K562 (cell line): ENCODE measurements at regions not wholly inside any gene's neighbourhood (a gene's known extent, or its start where the extent isn't known, plus 50 kb on each side); places are given as distances from the start of the nearest gene placed in this dataset.
A peak's percentile ranks its signal among the peaks of the same experiment; 100 is the strongest.

ENCODE experiments used
- CHCHD3 ChIP-seq: fragments of 250-450 bp; sonication (Bioruptor Pico); IDR thresholded peaks from 2 replicates; pipeline ENCODE4 v2.1.2; 2022; ENCODE audit warnings: mild to moderate bottlenecking
- KLF1 ChIP-seq: fragments of 450-650 bp; IDR thresholded peaks from 2 replicates; pipeline ENCODE4 v1.6.1; 2016; ENCODE audit warnings: missing genetic modification characterization, missing compliant biosample characterization
- TCFL5 ChIP-seq: fragments of 250-450 bp; sonication (Bioruptor Pico); conservative IDR thresholded peaks from 2 replicates; pipeline ENCODE4 v1.6.1; 2021; ENCODE audit warnings: mild to moderate bottlenecking, moderate library complexity, matching md5 sums
- TF ChIP-seq, protein P1 (sequence below), 2 experiments: fragments of 450-650 bp; formaldehyde crosslinking in 1 of 2; IDR thresholded peaks; 2 replicates each; pipeline versions ENCODE4 v1.4.0 to v1.6.1; 2014 to 2020; ENCODE audit warnings: mild to moderate bottlenecking in 2 of 2, borderline replicate concordance in 1 of 2, low read depth in 1 of 2

DNA sequence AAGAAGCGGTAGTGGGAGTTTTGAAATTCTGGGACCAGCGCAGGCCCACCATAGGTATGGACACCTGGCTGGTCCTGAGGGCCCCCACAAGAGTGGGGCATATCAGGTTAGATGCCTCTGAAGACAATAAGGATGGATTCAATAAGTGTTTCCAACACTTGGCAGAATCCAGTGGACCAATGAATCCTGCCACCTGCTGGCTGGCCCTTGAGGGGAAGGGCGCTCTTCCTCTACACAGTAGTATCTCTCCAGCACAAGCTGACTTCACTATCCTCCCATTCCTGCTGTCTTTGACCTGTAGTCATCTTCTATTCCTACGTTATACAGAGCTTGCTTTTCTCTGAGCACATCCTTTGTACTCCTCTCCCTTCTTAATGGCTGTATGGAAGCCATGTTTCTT, 199.7 kb upstream of the TSHZ3 start (continued):
- TF ChIP-seq, protein P1, sequence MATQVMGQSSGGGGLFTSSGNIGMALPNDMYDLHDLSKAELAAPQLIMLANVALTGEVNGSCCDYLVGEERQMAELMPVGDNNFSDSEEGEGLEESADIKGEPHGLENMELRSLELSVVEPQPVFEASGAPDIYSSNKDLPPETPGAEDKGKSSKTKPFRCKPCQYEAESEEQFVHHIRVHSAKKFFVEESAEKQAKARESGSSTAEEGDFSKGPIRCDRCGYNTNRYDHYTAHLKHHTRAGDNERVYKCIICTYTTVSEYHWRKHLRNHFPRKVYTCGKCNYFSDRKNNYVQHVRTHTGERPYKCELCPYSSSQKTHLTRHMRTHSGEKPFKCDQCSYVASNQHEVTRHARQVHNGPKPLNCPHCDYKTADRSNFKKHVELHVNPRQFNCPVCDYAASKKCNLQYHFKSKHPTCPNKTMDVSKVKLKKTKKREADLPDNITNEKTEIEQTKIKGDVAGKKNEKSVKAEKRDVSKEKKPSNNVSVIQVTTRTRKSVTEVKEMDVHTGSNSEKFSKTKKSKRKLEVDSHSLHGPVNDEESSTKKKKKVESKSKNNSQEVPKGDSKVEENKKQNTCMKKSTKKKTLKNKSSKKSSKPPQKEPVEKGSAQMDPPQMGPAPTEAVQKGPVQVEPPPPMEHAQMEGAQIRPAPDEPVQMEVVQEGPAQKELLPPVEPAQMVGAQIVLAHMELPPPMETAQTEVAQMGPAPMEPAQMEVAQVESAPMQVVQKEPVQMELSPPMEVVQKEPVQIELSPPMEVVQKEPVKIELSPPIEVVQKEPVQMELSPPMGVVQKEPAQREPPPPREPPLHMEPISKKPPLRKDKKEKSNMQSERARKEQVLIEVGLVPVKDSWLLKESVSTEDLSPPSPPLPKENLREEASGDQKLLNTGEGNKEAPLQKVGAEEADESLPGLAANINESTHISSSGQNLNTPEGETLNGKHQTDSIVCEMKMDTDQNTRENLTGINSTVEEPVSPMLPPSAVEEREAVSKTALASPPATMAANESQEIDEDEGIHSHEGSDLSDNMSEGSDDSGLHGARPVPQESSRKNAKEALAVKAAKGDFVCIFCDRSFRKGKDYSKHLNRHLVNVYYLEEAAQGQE (IDR thresholded peaks at IDR 0.05; ENCODE audit: borderline replicate concordance), result 0 out of 2 replicates have a peak, but pooled peaks have one; percentile 6
- TF ChIP-seq, protein P1 (CRISPR knock-in tag; IDR thresholded peaks at IDR 0.05; ENCODE audit: low read depth), result no peak
- TF ChIP-seq CHCHD3 (CRISPR knock-in tag), result no peak
- TF ChIP-seq KLF1 (tag), result no peak
- TF ChIP-seq TCFL5 (CRISPR knock-in tag), result no peak
